SU-DHL-6 (cell line): ENCODE measurements at regions not wholly inside any gene's neighbourhood (a gene's known extent, or its start where the extent isn't known, plus 50 kb on each side); places are given as distances from the start of the nearest gene placed in this dataset.

Source experiments
- H2AFZ ChIP-seq: fragments of 200-600 bp; sonication (generic); 2 replicates; pipeline ENCODE4 v1.6.1; 2014; ENCODE audit warnings: low read depth, mild to moderate bottlenecking, moderate library complexity, mixed read lengths, antibody characterized with exemption, low read length; ENCODE audit not compliant: severe bottlenecking
- H3F3A ChIP-seq: fragments of 200-600 bp; shearing (Covaris generic); 2 replicates; pipeline ENCODE4 v1.6.0; 2016; ENCODE audit warnings: antibody characterized with exemption, mild to moderate bottlenecking; ENCODE audit not compliant: insufficient read depth
- H3K27ac ChIP-seq: fragments of 200-600 bp; sonication (generic); 2 replicates; pipeline ENCODE4 v1.5.1; 2016; ENCODE audit warnings: low read depth, mild to moderate bottlenecking, low read length, moderate library complexity, mixed read lengths
- H3K27me3 ChIP-seq: fragments of 200-600 bp; sonication (generic), shearing (Covaris generic); 2 replicates; pipeline ENCODE4 v1.6.0; 2014; ENCODE audit warnings: mild to moderate bottlenecking, low read length
- H3K36me3 ChIP-seq: fragments of 200-600 bp; sonication (generic); 2 replicates; pipeline ENCODE4 v1.6.1; 2014; ENCODE audit warnings: mild to moderate bottlenecking, low read length, mixed read lengths
- H3K4me2 ChIP-seq: fragments of 300-600, 200-600 bp; shearing (Covaris generic), sonication (generic); 2 replicates; pipeline ENCODE4 v1.6.0; 2014; ENCODE audit warnings: low read length, low read depth, mild to moderate bottlenecking; ENCODE audit not compliant: poor library complexity, severe bottlenecking
- H3K4me3 ChIP-seq: fragments of 200-600 bp; sonication (generic); 2 replicates; pipeline ENCODE4 v1.5.1; 2014; ENCODE audit warnings: antibody characterized with exemption, low read length, mild to moderate bottlenecking, mixed read lengths; ENCODE audit not compliant: insufficient read depth, poor library complexity, severe bottlenecking
- H3K79me2 ChIP-seq: fragments of 200-600 bp; sonication (generic); 2 replicates; pipeline ENCODE4 v1.6.1; 2014; ENCODE audit warnings: mild to moderate bottlenecking, low read length, moderate library complexity; ENCODE audit not compliant: insufficient read depth
- H3K9ac ChIP-seq: fragments of 200-600 bp; sonication (generic); 2 replicates; pipeline ENCODE4 v1.7.0; 2014; ENCODE audit warnings: mild to moderate bottlenecking, low read length
- H3K9me2 ChIP-seq: fragments of 200-600 bp; sonication (generic); replicated peaks from 2 replicates; pipeline ENCODE4 v1.6.1; 2014; ENCODE audit warnings: low read length; ENCODE audit not compliant: insufficient read depth
- H3K9me3 ChIP-seq: fragments of 200-600 bp; sonication (generic); 2 replicates; pipeline ENCODE4 v1.6.1; 2014; ENCODE audit warnings: low read length, mixed read lengths; ENCODE audit not compliant: insufficient read depth
- H4K20me1 ChIP-seq: fragments of 200-600 bp; sonication (generic); 2 replicates; pipeline ENCODE4 v1.6.1; 2014; ENCODE audit warnings: low read depth, mild to moderate bottlenecking, antibody characterized with exemption, low read length, moderate library complexity, mixed read lengths
- CTCF ChIP-seq: fragments of 200-600 bp; sonication (generic); IDR thresholded peaks from one replicate; pipeline ENCODE4 v1.5.1; 2017; ENCODE audit warnings: antibody characterized with exemption, mild to moderate bottlenecking, low read length, moderate library complexity; ENCODE audit not compliant: insufficient read depth, poor library complexity, severe bottlenecking
- EZH2phosphoT487 ChIP-seq: fragments of 200-600 bp; sonication (generic), shearing (Covaris generic); conservative IDR thresholded peaks from 2 replicates; pipeline ENCODE4 v1.6.1; 2018; ENCODE audit warnings: mild to moderate bottlenecking, antibody characterized with exemption, low read length, moderate library complexity, mixed read lengths

- Histone ChIP-seq H3K36me3 (no peaks in the 10 kb centered on the region), H3K9me2 (no peaks in the 10 kb centered on the region), H4K20me1 (no peaks in the 10 kb centered on the region), H3K79me2 (no peaks in the 10 kb centered on the region), H3F3A (no peaks in the 10 kb centered on the region), H3K9me3 (no peaks in the 10 kb centered on the region), H3K27me3 (no peaks in the 10 kb centered on the region), H3K4me2 (no peak overlapping the region), H3K4me3 (no peak overlapping the region), H3K9ac (no peak overlapping the region), H3K27ac (no peak overlapping the region), H2AFZ (no peak overlapping the region)
- TF ChIP-seq CTCF: no peak
- no peak for TF ChIP-seq EZH2phosphoT487
Observed at GRCh38 chr12:17527021-17527420, 563.0 kb downstream of the RERGL start.

GRCh38 chr12:17511369-17511768 lies 578.6 kb downstream of the RERGL start:
- no peak overlapping the region for H3K27ac ChIP-seq
- H3K9me3 ChIP-seq: no peaks in the 10 kb centered on the region
- H3F3A ChIP-seq: no peaks in the 10 kb centered on the region
- no peak overlapping the region for H2AFZ ChIP-seq
- H3K4me3 ChIP-seq: no peak overlapping the region
- TF ChIP-seq EZH2phosphoT487 (no peak), CTCF (no peak)
- H3K36me3 ChIP-seq: no peaks in the 10 kb centered on the region
- H4K20me1 ChIP-seq: no peaks in the 10 kb centered on the region
- no peak overlapping the region for H3K4me2 ChIP-seq
- H3K9me2 ChIP-seq: no peaks in the 10 kb centered on the region
- no peak overlapping the region for H3K9ac ChIP-seq
- no peaks in the 10 kb centered on the region for H3K27me3 ChIP-seq
- H3K79me2 ChIP-seq: no peaks in the 10 kb centered on the region

DNA sequence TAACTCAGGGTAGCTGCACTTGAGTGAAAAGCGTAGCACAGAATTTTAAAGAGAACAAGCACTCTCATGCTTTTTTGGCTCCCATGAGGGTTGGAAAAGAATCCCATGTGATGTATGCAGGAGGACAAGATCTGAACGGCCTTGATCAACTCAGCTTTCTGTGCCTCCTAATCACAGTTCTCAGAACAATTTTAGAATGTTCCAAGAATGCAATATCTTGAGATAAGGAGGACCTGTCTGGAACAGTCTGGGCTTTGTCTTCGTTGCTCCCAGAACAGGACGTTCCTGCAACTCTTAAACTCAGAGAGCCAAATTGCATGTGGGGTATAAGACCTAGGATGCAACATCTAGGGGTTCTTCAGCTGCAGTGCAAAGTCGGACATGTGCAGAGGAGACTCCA lies 582.7 kb downstream of the RERGL start:
- Histone ChIP-seq H3K9ac (no peak overlapping the region), H4K20me1 (no peaks in the 10 kb centered on the region), H3K9me2 (no peaks in the 10 kb centered on the region), H3K36me3 (no peaks in the 10 kb centered on the region), H3K27ac (no peak overlapping the region), H3K4me3 (no peak overlapping the region), H3K79me2 (no peaks in the 10 kb centered on the region), H3K9me3 (no peaks in the 10 kb centered on the region), H3K4me2 (no peak overlapping the region), H3F3A (no peaks in the 10 kb centered on the region), H3K27me3 (no peaks in the 10 kb centered on the region), H2AFZ (no peak overlapping the region)
- TF ChIP-seq EZH2phosphoT487 (no peak), CTCF (no peak)

DNA sequence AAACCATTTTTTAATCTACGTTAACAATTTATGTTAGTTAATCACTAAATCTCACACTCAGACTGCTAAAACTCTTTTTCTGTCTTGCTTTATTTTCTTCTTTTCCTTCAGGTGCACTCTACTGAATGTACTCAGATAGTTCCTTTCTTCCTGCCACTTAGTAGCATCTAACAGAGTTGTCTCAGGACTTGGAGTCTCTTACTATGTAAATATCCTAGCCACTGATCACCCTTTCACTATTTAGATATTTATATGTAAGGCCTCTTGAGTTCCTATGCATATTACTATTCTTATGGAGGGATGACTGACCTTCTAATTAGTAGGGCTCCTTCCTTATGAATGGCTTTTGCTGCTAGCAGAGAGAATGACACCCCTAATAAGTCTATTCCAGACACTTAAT lies 586.3 kb downstream of the RERGL start:
- Histone ChIP-seq H4K20me1 (no peaks in the 10 kb centered on the region), H3K36me3 (no peaks in the 10 kb centered on the region), H3F3A (no peaks in the 10 kb centered on the region), H3K9ac (no peak overlapping the region), H3K79me2 (no peaks in the 10 kb centered on the region), H3K4me2 (no peak overlapping the region), H3K27ac (no peak overlapping the region), H3K27me3 (no peaks in the 10 kb centered on the region), H3K9me3 (no peaks in the 10 kb centered on the region), H2AFZ (no peak overlapping the region), H3K9me2 (no peaks in the 10 kb centered on the region), H3K4me3 (no peak overlapping the region)
- TF ChIP-seq CTCF (no peak), EZH2phosphoT487 (no peak)
